Chondrocyte (in vitro differentiated cells): ENCODE measurements at regions not wholly inside any gene's neighbourhood (a gene's known extent, or its start where the extent isn't known, plus 50 kb on each side); places are given as distances from the start of the nearest gene placed in this dataset.
A peak's percentile ranks its signal among the peaks of the same experiment; 100 is the strongest.

ENCODE experiments used
- DNase-seq: peaks from one replicate; pipeline ENCODE4 v3.0.0; 2021; ENCODE audit warnings: mixed read lengths, low spot score
- H3K27ac Mint-ChIP-seq: one replicate; pipeline ENCODE4 v1.8.0; 2021; ENCODE audit warnings: mild to moderate bottlenecking, moderate library complexity, mixed read lengths; ENCODE audit not compliant: unreplicated experiment
- H3K27me3 Mint-ChIP-seq: 2 replicates; pipeline ENCODE4 v1.8.0; 2021; ENCODE audit warnings: low read depth, mixed read lengths
- H3K36me3 Mint-ChIP-seq: 2 replicates; pipeline ENCODE4 v1.8.0; 2021; ENCODE audit warnings: low read depth, mixed read lengths
- H3K4me1 Mint-ChIP-seq: 2 replicates; pipeline ENCODE4 v1.8.0; 2021; ENCODE audit warnings: low read depth, mild to moderate bottlenecking, mixed read lengths
- H3K4me3 Mint-ChIP-seq: one replicate; pipeline ENCODE4 v1.8.0; 2021; ENCODE audit warnings: mild to moderate bottlenecking, moderate library complexity, mixed read lengths; ENCODE audit not compliant: unreplicated experiment
- H3K9me3 Mint-ChIP-seq: 2 replicates; pipeline ENCODE4 v1.8.0; 2021; ENCODE audit warnings: low read depth, mixed read lengths
- CTCF ChIP-seq: fragments of 200-600 bp; sonication (generic); IDR thresholded peaks from 2 replicates; pipeline ENCODE4 v1.5.0; 2021; ENCODE audit warnings: antibody characterized with exemption, mild to moderate bottlenecking, moderate library complexity

GRCh38 chr16:61580579-61580978, 455.7 kb downstream of the CDH8 start:
- H3K36me3 Mint-ChIP-seq, result no peaks in the 10 kb centered on the region
- H3K27ac Mint-ChIP-seq, result no peak overlapping the region
- H3K27me3 Mint-ChIP-seq, result peaks cover 2% of the 10 kb centered on the region
- H3K9me3 Mint-ChIP-seq, result no peaks in the 10 kb centered on the region
- H3K4me3 Mint-ChIP-seq, result no peak overlapping the region
- no peak for TF ChIP-seq CTCF
- no peaks in the 10 kb centered on the region for H3K4me1 Mint-ChIP-seq
- peak; percentile 78 for DNase-seq

GRCh38 chr16:61579195-61579594, 457.0 kb downstream of the CDH8 start:
- DNase-seq, result no peak
- no peaks in the 10 kb centered on the region for H3K36me3 Mint-ChIP-seq
- H3K27ac Mint-ChIP-seq, result no peak overlapping the region
- no peaks in the 10 kb centered on the region for H3K9me3 Mint-ChIP-seq
- TF ChIP-seq CTCF, result no peak
- H3K4me3 Mint-ChIP-seq, result no peak overlapping the region
- H3K4me1 Mint-ChIP-seq, result no peaks in the 10 kb centered on the region
- peaks cover under 1% of the 10 kb centered on the region for H3K27me3 Mint-ChIP-seq

- Mint-ChIP-seq H3K36me3 (no peaks in the 10 kb centered on the region), H3K27me3 (peaks cover 2% of the 10 kb centered on the region), H3K9me3 (no peaks in the 10 kb centered on the region), H3K4me1 (no peaks in the 10 kb centered on the region), H3K27ac (no peak overlapping the region), H3K4me3 (no peak overlapping the region)
- DNase-seq, result peak; percentile 61
- TF ChIP-seq CTCF, result no peak
These were observed 459.8 kb downstream of the CDH8 start for GRCh38 chr16:61576476-61576875.

- Mint-ChIP-seq H3K27me3 (peaks cover 2% of the 10 kb centered on the region), H3K27ac (no peak overlapping the region), H3K36me3 (no peaks in the 10 kb centered on the region), H3K4me1 (no peaks in the 10 kb centered on the region), H3K4me3 (no peak overlapping the region), H3K9me3 (no peaks in the 10 kb centered on the region)
- DNase-seq, result no peak
- no peak for TF ChIP-seq CTCF
These were observed 460.6 kb downstream of the CDH8 start for GRCh38 chr16:61575617-61576016.

GRCh38 chr16:61569028-61569427, 467.2 kb downstream of the CDH8 start:
- DNase-seq, result no peak
- Mint-ChIP-seq H3K27ac (no peak overlapping the region), H3K9me3 (no peaks in the 10 kb centered on the region), H3K27me3 (peaks cover 2% of the 10 kb centered on the region), H3K4me3 (no peak overlapping the region), H3K4me1 (no peaks in the 10 kb centered on the region), H3K36me3 (no peaks in the 10 kb centered on the region)
- TF ChIP-seq CTCF, result no peak
